GF-D8 (cell line): ENCODE measurements at regions not wholly inside any gene's neighbourhood (a gene's known extent, or its start where the extent isn't known, plus 50 kb on each side); places are given as distances from the start of the nearest gene placed in this dataset.

Experiments
- DNase-seq: peaks from one replicate; lab custom pipeline; 2025; lab: John Stamatoyannopoulos, UW

DNA sequence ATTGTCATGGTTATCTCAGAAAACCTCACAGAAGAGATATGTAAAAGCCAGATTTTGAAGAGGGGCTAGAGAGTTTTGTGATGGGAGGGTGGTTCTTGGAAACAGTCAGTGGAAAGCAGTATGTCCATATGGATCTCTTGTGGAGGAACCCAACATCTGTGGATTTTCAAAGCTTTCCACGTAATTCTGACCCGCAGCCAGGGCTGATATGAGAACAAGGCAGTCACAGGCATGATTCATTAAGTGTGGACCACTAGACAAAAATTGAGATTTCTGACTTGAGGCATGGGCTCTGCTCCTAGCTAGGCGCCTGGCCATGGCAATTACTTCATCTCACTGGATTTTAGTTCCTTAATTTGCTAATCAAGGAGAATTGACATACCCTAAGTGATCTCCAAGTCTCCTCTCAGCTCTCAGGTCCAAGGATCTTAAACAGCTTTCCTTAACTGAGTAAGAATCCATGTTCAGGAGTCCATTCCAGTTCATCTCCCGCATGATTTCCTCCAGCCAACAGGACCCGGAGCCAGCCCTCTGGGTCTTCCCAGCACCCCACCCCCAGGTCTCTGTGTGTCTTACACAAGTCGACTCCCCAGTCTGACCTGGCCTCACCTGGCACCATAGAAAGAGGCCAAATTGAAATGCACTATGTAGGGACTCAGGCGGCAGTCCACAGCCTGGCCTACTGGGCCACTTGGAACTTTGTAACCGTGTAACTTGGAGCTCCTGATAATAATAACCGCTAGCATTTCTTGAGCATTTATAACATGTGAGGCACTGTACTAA lies 176.3 kb upstream of the PARP11 start:
- no peak for DNase-seq

- DNase-seq = no peak
Measured at GRCh38 chr12:4047421-4047820, 174.2 kb upstream of the PARP11 start.

GRCh38 chr12:4046495-4046840 lies 173.3 kb upstream of the PARP11 start:
- DNase-seq = no peak

- no peak for DNase-seq
Measured at GRCh38 chr12:4045786-4046494, 172.7 kb upstream of the PARP11 start.

GRCh38 chr12:4044736-4045730 lies 171.8 kb upstream of the PARP11 start:
- no peak for DNase-seq

- no peak for DNase-seq
Measured at GRCh38 chr12:4044101-4044500, 170.9 kb upstream of the PARP11 start.

- no peak for DNase-seq
Measured at GRCh38 chr12:4041187-4041885, 168.1 kb upstream of the PARP11 start.

DNA sequence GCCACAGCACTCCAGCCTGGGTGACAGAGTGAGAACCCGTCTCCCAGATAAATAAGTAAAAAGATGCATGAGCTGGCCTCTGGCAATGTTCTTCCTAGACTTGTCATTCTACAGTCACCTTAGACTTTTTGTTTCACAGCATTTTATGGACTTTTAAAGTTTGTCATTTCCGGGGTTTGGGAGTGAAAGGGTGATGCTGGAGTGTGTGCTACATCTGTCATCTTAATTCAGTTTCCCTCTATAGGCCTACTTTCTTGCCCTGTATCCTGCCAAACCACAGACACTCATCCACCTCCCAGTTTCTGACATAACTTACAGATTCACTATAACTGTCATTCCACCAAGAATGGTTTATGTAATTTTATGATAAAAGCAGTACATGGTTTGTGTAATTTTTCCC lies 166.7 kb upstream of the PARP11 start:
- DNase-seq = no peak

DNA sequence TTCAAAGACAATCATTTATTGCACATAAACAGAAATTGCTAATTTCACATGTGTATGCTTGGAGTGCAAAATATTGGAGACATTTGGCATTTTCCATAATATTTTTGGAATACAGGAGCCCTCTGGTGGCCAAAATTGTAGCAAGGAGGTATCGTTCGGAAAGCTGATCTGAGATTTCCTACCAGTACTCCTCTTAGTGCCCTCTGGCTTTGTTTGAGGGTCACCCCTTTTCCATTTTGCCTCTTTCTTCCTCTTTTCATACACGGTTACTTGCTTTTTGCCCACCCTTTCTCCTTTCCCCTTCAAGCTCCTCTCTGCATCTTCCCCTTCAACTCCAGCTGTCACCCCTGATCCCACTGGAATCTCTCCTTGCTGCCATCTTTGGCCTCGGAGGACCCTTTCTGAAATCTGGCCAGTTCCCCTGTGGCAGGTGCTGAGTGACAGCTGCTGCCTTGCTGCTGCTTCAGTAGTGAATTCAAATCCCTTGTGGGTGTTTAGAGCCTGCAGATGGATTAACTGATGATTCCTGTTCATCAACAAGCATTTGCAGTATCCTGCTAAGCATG lies 164.6 kb upstream of the PARP11 start:
- no peak for DNase-seq

- no peak for DNase-seq
Measured at GRCh38 chr12:4036671-4037271, 163.6 kb upstream of the PARP11 start.

GRCh38 chr12:4034921-4035320 lies 161.7 kb upstream of the PARP11 start:
- no peak for DNase-seq

DNA sequence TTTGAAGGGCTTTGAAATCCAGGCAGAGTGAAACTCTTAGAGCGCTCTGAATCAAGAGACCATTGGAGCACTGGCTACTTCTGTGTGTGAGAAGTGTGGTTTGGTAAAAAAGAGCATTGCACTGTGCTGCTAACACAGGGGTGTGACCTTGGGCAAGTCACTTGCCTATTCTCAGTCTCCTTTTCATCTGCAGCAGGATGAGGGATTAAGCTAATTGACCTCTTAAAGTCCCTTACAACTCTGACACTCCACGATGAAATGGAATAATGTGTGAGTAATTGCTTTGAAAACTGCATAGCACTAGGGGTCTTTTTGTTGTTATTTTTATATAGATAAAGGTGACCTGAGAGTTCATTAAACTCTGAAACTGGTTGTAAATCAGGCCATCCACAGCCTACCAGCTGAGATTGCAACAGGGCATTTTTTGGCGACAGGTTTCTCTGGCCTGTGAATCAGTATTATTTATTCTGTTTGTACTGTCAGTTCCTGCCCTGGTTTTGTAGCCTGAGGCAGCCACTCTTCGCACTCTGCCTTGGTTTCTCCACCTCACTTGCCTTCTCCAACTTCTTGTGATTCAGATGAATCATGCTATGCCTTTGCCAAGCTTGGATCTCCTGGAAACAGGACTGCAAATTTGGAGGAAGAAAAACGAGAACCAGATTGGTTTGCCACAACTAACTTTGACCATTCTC lies 159.9 kb upstream of the PARP11 start:
- no peak for DNase-seq

- DNase-seq = no peak
Measured at GRCh38 chr12:4031703-4032291, 158.6 kb upstream of the PARP11 start.

DNA sequence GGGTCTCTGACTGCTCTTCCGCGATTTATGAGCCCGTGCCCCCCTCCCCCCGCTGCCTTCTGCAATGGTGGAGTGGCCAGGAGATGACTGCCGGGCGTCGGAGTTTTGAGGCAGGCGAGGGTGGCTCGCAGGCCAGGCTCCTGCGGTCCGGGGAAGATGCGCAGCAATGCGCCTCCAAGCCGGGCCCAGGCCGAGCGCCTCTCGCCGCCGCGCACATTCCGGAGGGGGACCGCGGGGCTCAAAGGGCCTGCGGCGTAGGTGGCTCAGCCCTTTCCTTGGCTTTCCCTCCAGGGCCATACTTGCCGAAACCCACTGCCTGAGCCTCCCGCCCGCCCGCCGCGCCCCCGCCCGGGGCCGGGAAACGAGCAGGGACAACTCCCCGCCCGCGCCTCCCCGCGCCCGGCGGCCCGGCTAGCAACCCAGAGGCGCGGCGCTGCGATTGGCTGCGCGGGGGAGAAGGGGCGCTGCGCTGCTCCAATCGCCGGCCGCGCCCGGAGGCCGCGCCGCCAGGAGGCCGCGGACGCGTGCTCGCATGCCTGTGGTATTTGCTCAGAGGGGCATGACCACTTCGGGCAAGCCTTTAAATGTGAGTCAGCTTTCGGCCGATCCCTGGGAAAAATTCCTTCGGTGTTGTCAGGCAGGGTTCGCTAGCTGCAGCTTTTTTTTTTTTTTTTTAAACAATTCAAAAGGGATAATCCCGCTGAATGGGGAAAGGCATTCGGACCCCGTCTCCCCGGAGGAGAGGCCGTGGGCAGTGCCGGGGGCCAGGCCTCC lies 157.9 kb upstream of the PARP11 start:
- DNase-seq = no peak

- DNase-seq = no peak
Measured at GRCh38 chr12:4027412-4027811, 154.2 kb upstream of the PARP11 start.

DNA sequence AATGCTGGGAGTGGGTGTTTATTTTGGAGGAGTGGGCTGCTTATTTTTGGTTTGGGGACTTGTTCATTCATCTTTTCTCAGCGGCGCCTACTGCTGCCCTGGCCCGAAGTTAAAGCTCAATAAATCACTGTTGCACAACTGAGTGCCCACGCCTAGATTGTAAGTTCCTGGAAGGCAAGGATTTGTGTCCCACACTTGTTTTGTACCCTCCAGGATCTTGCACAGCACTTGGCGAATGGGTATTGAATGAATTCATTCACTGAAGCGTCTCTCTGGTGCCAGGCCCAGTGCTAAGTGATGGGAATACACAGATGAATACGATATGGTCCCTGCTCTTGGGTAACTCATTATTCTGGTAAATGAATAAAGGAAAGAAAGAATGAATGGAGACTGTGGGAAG lies 153.3 kb upstream of the PARP11 start:
- DNase-seq = no peak

GRCh38 chr12:4026020-4026358 lies 152.8 kb upstream of the PARP11 start:
- DNase-seq = no peak

DNA sequence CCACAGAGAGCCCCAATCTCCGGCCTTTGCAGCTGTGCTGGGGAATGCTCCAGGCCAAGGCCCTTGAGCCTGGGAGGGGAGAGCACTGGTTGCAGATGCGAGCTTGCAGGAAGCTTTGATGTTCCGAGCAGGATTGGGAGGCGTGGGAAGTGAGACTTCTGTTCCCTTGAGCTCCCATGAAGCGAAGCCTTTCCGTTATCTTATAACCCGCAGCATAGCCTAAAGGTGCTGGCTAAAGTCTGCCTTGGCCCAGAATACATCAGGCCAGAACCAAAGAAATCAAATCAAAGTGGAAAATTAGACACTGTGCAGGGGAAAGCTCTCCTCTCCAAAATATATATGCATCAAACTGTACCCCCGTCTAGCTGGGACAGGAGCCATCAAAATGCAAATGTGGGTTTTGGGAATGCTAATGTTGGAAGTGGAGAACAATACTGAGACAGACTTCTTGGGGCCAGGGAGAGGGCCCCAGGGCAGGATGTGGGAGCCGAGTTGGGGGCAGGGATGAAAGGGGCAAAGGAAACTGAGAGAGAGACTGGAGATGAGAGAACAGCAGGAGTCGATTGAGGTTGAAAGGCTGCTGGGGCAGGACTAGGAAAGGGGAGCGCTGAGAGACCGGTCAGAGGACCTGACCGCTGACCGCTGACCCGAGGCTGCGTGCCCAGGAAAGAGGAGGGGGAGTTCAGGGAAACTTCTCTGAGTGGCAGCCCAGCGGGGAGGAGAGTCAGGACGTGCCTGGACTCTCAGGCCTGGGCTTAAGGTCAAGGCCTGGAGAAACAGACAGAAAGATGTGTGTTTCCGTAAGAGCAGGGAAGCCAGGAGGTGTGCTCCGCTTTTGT lies 152.2 kb upstream of the PARP11 start:
- no peak for DNase-seq

DNA sequence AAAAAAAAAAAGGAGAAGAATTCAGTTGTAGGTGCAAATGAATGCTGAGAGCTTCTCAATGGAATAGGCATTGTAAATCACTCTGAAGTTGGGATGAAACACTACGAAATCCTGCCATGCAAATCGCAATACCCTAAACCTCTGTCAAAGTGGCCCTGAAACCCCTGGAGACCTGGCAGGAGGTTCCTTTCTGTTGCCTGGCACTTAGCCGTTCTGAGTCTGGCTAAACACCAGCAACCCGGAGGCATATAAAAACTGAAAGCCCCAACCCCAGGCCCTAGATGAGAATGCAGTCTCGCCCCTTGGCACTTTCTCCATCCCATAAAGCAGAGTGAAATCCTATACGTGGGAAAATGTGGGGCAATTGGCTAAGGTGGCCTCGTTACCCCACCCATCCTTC lies 151.5 kb upstream of the PARP11 start:
- DNase-seq = no peak
